HUDEP-2 (cell line): ENCODE measurements at regions not wholly inside any gene's neighbourhood (a gene's known extent, or its start where the extent isn't known, plus 50 kb on each side); places are given as distances from the start of the nearest gene placed in this dataset.
"Not testable (repeated sequence)": the region's sequence is repeated elsewhere in the genome, so short reads cannot be mapped to it uniquely, and the experiment has no call there.

ENCODE experiments used
- DNase-seq, 76 experiments: peaks; one replicate each; lab custom pipeline; 2025; ENCODE audit not compliant: unreplicated experiment in 76 of 76; lab: John Stamatoyannopoulos, UW

DNA sequence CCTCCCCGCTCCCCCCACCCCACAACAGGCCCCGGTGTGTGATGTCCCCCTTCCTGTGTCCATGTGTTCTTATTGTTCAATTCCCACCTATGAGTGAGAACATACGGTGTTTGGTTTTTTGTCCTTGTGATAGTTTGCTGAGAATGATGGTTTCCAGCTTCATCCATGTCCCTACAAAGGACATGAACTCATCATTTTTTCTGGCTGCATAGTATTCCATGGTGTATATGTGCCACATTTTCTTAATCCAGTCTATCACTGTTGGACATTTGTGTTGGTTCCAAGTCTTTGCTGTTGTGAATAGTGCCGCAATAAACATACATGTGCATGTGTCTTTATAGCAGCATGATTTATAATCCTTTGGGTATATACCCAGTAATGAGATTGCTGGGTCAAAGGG, 104.3 kb downstream of the MTPN start:
- not testable (repeated sequence) for DNase-seq

- DNase-seq = no peak
Measured at GRCh38 chr7:135862586-135863340, 114.2 kb upstream of the FAM180A start.

DNA sequence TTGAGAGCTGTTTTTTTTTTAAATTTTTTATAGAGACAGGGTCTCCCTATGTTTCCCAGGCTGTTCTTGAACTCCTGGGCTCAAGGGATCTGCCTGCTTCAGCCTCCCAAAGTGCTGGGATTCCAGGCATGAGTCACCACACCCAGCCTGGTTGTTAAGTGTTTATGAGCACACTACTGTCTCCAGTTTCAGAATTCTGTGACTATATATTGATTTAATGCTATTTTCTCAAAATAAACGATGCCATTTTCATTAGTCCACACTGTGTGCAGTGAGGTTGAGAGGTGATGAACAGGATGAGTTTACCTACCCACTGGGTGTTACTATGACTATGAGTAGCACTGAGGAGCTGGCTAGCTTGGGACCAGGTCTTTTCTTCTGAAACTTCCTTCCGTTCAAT, 110.9 kb upstream of the FAM180A start:
- DNase-seq = no peak

GRCh38 chr7:135858851-135859250, 110.2 kb upstream of the FAM180A start:
- no peak for DNase-seq

DNA sequence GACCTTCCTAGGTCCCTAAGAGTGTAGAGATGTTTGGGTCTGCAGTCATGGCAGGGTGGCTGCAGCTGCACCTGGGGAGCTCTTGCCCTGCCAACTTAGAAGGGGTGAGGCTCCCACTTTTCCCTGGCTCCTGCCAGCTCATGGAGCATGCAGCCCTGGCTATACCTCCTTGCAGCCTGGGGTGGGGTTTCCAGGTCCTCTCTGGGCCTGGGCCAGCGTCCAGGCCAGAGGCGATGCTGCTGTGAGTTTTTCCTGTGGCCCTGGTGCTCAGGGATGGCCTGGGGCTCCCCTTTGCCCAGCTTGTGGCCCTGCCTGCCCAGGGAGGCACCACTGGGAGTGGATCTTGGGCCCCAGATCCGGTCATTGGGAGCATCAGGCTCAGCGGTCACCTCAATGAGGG, 109.8 kb upstream of the FAM180A start:
- no peak for DNase-seq

GRCh38 chr7:135857519-135858274, 109.1 kb upstream of the FAM180A start:
- no peak for DNase-seq

DNA sequence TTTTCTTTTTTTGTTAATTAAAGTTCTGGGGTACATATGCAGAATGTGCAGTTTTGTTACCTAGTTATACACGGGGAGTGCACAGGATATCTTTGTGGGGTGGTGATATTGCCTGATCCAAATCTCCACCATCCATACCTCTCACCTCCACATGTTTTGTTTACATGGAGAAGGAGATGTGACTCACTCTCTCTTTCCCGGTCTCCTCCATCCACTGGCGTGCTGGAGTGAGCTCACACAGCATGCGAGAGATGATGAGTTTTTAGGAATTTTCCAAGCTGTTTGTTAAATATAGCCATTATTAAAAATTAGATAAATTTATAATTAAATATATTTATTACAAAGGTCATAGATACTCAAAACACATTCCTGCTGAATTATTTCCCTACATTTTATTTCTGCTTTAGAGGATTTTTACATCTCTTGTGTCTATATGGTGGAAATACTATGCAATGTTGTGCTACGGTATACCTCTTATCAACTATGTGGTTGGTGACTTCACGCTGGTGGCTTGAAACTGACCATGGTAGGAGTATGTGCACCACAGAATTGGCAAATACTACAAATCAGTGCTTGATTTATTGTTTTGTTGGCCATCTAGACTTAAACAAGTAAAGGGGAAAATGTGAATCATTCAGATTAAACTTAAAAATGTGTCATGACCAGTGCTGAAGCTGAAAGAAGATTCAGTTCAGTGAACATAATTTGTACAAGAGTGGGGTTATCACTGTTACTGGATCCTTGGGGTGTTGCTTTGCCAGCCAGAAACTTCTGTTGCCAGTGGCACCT, 107.9 kb upstream of the FAM180A start:
- DNase-seq = no peak

DNA sequence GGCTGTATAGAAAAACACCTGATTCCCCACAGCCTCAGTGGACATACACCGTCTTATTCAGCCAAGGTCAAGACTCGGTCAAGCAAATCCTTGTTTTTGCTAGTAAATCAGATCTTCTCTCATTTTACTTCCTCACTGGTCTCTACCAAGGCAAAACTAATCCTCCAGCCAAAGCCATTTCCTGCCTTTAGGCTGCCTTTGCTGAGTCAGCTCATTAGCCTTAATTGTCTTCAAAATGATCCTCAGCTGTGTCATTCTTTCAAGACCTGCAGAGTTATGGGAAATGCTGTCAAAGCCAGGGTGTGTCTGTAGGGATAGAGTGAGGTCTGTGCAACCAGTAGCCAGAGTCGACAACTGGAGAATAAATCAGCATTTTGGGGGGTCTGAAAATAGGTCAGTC, 107.2 kb upstream of the FAM180A start:
- no peak for DNase-seq

- DNase-seq = no peak
Measured at GRCh38 chr7:135853499-135853898, 104.9 kb upstream of the FAM180A start.

DNA sequence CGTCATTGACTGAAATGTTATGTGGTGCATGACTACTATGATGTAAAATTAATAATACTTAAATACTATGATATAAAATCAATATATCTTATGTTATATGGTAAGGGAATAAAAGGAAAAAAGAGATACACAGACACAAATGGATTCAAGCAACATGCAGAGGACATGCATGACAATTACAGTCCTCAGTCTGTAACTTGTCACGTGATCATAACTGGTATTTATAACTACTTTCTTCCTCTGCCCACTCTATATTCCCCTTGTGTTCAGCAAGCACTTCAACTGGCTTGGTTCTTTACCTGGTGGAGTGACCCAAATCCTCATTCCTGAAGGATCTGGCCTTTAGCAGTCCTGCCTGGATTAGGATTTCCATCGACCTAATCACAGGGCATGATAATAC, 104.4 kb upstream of the FAM180A start:
- DNase-seq = no peak

GRCh38 chr7:135847242-135847641, 98.6 kb upstream of the FAM180A start:
- no peak for DNase-seq

DNA sequence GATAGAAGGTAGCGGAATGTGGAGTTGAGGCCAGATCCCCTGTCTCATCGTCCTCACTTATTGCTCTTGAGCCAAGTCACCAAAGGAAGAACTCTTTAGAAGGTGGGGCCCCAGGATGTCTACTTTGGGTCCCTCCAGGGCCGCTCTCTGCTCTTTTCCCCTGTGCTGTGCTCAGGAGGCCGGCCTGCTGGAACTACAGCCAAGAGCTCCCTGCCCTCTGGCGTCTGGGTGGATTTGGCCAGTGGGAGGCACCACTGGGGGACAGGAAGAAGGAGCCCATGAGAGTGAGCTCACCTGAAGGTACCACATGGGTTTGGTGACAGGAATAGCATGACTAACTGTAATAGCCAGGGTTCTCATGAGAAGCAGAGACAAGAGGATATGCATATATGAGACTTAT, 97.7 kb upstream of the FAM180A start:
- no peak for DNase-seq

- no peak for DNase-seq
Measured at GRCh38 chr7:135845415-135846075, 96.9 kb upstream of the FAM180A start.

DNA sequence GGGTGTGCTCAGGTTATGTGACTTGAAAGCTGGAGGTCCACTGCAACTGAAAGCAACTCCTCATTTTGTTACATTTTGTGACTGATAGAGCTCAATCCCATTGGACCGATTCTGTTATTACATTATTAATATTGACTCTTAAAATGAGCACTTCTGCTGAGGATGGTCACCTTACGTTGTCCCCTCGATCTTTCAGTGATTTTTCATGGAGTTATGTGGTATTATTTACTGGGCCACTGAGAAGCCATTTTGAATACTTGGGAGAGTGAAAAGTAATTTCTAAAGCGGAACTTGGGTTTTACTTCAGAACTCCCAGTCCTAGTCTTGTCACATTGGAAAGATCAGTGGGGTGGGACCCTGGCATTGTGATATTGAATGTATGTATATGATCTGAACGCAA, 96.3 kb upstream of the FAM180A start:
- DNase-seq = no peak

DNA sequence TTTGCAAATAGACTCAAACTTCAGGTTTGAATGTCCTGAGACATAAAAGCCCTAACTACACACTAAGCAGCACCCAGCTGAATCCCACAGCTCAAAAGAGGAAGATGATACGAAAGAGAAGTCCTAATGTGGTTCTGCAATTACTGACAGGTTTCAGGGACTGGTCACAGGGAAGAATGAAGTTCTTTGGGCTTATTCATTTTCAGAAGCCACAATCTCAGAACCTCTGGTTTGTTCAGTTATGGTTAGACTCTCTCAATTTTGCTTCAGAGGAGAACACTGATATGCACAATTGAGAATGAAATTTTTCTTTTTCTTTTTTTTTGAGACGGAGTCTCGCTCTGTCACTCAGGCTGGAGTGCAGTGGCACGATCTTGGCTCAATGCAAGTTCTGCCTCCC, 94.6 kb upstream of the FAM180A start:
- DNase-seq = no peak

DNA sequence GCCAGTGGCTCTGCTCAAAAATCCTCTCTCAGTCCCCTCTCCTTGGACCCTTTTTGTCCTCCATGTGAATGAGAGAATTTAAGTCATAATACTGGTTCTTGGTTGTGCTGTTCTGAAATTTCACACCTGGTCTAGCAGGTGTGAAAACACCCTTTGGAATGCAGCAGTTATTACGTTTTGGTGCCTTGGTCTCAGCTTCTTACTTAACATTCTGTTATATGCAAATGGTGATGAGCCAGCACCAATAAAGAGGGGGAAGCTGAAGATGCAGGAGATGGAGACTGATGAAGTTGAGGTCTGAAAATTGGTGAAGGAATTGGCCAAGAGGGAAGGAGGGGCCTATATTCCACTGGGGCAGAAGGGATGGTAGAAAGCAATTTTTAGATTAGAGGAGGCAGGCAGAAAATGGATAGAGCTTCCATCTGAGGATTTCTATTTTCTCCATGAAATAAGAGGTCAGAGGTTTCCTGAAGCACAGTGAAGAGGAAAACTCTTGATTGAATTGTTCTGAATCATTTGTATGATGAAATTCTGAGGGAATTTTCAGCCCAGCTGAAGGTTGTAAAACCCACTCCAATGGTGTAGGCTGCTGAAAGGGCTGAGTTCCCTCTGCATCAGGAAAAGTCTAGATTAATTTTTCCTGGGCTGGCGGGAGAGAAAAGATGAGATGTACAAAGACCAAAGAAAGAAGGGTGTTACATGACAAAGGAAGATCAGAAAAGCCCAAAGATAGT, 94.0 kb upstream of the FAM180A start:
- DNase-seq = no peak

GRCh38 chr7:135840591-135840990, 92.0 kb upstream of the FAM180A start:
- no peak for DNase-seq

- no peak for DNase-seq
Measured at GRCh38 chr7:135837675-135838074, 89.1 kb upstream of the FAM180A start.

- DNase-seq = no peak
Measured at GRCh38 chr7:135834266-135834665, 85.7 kb upstream of the FAM180A start.

DNA sequence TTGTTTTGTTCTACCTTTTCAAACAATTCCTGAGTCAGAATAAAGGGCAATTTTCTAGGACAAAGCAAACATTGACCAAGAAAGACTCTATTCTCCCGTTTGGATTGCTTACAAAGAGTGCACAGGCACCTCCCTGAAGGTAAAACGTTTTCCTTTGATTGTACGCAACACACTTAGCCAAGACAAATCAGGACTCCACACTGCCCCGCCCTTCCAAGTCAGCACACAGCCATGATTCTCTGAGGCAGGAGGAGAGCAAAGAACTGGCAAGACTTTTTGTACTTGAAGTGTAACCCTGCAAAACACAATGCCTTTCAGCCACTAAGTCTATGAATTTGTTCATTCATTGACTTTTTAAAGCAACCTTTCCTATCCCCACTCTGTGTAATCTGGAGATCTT, 85.0 kb upstream of the FAM180A start:
- no peak for DNase-seq
